ENCODE measurements at regions not wholly inside any gene's neighbourhood (a gene's known extent, or its start where the extent isn't known, plus 50 kb on each side); places are given as distances from the start of the nearest gene placed in this dataset.

DNA sequence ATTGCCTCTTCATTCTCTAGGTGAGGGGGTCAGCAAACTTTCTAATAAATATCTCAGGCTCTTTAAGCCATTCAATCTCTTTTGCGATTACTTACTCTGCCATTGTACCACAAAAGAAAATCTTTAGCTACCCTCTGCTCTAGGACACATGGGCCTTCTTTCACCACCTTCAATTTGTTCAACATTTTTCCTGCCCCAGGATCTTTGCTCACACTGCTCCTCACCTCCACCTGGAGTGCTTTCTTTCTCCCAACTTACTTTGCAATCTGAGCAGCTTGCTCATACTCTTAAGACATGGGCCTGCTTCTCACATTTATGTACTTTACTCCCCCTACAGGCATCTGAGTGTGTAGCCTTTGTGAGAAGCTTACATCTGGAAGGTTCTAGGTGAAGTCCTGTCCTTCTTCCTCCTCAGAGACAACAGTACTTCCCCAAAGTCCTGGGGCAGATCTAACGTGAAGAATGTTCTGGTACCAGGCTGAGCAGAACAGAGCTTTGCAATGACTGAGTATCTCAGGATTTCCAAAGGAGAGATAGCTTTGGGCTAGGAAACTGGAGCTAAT is 55.0 kb upstream of the PRDM5 start:
- DNase-seq (ENCODE audit: low read depth), result peak; percentile 66

DNA sequence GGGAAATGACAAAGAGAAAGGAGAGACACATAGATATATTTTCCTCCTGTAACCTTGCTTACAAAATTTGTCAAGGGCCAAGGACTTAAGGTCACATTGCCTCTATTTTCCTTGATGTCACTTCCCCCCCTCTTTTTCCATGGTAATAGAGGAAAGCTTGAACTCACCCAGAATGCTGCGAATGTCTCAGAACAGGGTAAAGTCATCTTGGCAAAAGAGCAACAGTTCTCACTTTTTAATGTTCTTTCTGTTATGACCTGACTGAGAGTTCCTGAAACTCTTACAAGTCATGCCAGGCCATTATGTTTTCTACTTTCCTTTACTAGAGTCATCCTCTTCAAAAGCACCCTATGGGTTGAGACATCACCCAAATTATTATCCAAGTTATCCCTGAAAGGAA is 50.7 kb upstream of the PRDM5 start:
- no peak for DNase-seq (ENCODE audit: low read depth)
